ENCODE measurements at regions not wholly inside any gene's neighbourhood (a gene's known extent, or its start where the extent isn't known, plus 50 kb on each side); places are given as distances from the start of the nearest gene placed in this dataset.

- TF ChIP-seq ZNF19 (tag by site-specific recombination; IDR thresholded peaks at IDR 0.05; ENCODE audit: low read depth) (no peak), ZSCAN18 (tag by site-specific recombination; IDR thresholded peaks at IDR 0.05) (no peak), PRDM6 (tag by site-specific recombination; IDR thresholded peaks at IDR 0.05) (no peak), KLF7 (tag by site-specific recombination; IDR thresholded peaks at IDR 0.05; ENCODE audit: borderline replicate concordance) (no peak)
- ChIA-PET POLR2A (no interaction called here), CTCF (no interaction called here)
- no peak overlapping the region for H3K4me3 ChIP-seq (ENCODE audit: low read depth, low read length)
- H3K9me3 ChIP-seq (ENCODE audit: control insufficient read depth, insufficient read depth, low read depth, low read length) = no peaks in the 10 kb centered on the region
- H3K36me3 ChIP-seq (ENCODE audit: control insufficient read depth in 2 of 2, insufficient read depth in 1 of 2, low read length in 2 of 2) = no peaks in the 10 kb centered on the region
- no peak overlapping the region for H3K27ac ChIP-seq (ENCODE audit: extremely low read depth, low read depth, low read length)
- no peaks in the 10 kb centered on the region for H3K4me1 ChIP-seq (ENCODE audit: control insufficient read depth, insufficient read depth, low read length)
These were observed 402.4 kb upstream of the NDST4 start for GRCh38 chr4:115515772-115516171.

GRCh38 chr4:115515366-115515765 lies 401.9 kb upstream of the NDST4 start:
- Histone ChIP-seq H3K4me3 (ENCODE audit: low read depth, low read length) (no peak overlapping the region), H3K9me3 (ENCODE audit: control insufficient read depth, insufficient read depth, low read depth, low read length) (no peaks in the 10 kb centered on the region), H3K27ac (ENCODE audit: extremely low read depth, low read depth, low read length) (no peak overlapping the region), H3K36me3 (ENCODE audit: control insufficient read depth in 2 of 2, insufficient read depth in 1 of 2, low read length in 2 of 2) (no peaks in the 10 kb centered on the region), H3K4me1 (ENCODE audit: control insufficient read depth, insufficient read depth, low read length) (no peaks in the 10 kb centered on the region)
- POLR2A ChIA-PET = no interaction called here
- CTCF ChIA-PET = no interaction called here
- no peak for TF ChIP-seq KLF10 (tag by site-specific recombination; IDR thresholded peaks at IDR 0.05)
- no peak for TF ChIP-seq INSM2 (tag by site-specific recombination; IDR thresholded peaks at IDR 0.05)
- TF ChIP-seq GLI2 (tag by site-specific recombination; IDR thresholded peaks at IDR 0.05; ENCODE audit: borderline replicate concordance, low read depth) = no peak
- TF ChIP-seq ZFP37 (tag by site-specific recombination; IDR thresholded peaks at IDR 0.05) = no peak
- no peak for TF ChIP-seq ZBTB17 (tag by site-specific recombination; IDR thresholded peaks at IDR 0.05)
- no peak for TF ChIP-seq IKZF3 (tag by site-specific recombination; IDR thresholded peaks at IDR 0.05)
- TF ChIP-seq SCRT1 (tag by site-specific recombination; IDR thresholded peaks at IDR 0.05; ENCODE audit: borderline replicate concordance) = no peak
- no peak for TF ChIP-seq ZBTB6 (tag by site-specific recombination; IDR thresholded peaks at IDR 0.05)
- TF ChIP-seq HOXC10 (CRISPR knock-in tag; IDR thresholded peaks at IDR 0.05) = no peak

- ChIA-PET POLR2A (no interaction called here), CTCF (no interaction called here)
- no peaks in the 10 kb centered on the region for H3K4me1 ChIP-seq (ENCODE audit: control insufficient read depth, insufficient read depth, low read length)
- H3K4me3 ChIP-seq (ENCODE audit: low read depth, low read length) = no peak overlapping the region
- H3K36me3 ChIP-seq (ENCODE audit: control insufficient read depth in 2 of 2, insufficient read depth in 1 of 2, low read length in 2 of 2) = no peaks in the 10 kb centered on the region
- no peak overlapping the region for H3K27ac ChIP-seq (ENCODE audit: extremely low read depth, low read depth, low read length)
- H3K9me3 ChIP-seq (ENCODE audit: control insufficient read depth, insufficient read depth, low read depth, low read length) = no peaks in the 10 kb centered on the region
- TF ChIP-seq SALL2 (tag by site-specific recombination; IDR thresholded peaks at IDR 0.05; ENCODE audit: borderline replicate concordance) = no peak
- no peak for TF ChIP-seq SETDB1 (IDR thresholded peaks at IDR 0.05; ENCODE audit: insufficient read length, low read length)
- TF ChIP-seq ZNF521 (tag by site-specific recombination; IDR thresholded peaks at IDR 0.05) = no peak
- TF ChIP-seq ZBTB8A (tag by site-specific recombination; IDR thresholded peaks at IDR 0.05) = no peak
- no peak for TF ChIP-seq ZNF266 (tag by site-specific recombination; IDR thresholded peaks at IDR 0.05; ENCODE audit: low read depth)
- no peak for TF ChIP-seq ZBTB26 (tag by site-specific recombination; optimal IDR thresholded peaks at IDR 0.05)
- no peak for TF ChIP-seq GLI4 (tag by site-specific recombination; IDR thresholded peaks at IDR 0.05)
- no peak for TF ChIP-seq ZNF423 (tag by site-specific recombination; IDR thresholded peaks at IDR 0.05)
- no peak for TF ChIP-seq ZNF510 (tag by site-specific recombination; IDR thresholded peaks at IDR 0.05; ENCODE audit: insufficient replicate concordance)
- TF ChIP-seq ZBTB6 (tag by site-specific recombination; IDR thresholded peaks at IDR 0.05) = no peak
- TF ChIP-seq ZNF362 (tag by site-specific recombination; IDR thresholded peaks at IDR 0.05) = no peak
These were observed 401.3 kb upstream of the NDST4 start for GRCh38 chr4:115514675-115515074.
